SK-N-SH treated with all-trans-retinoic acid at 6 μM for 48 hours (cell line): ENCODE measurements at regions not wholly inside any gene's neighbourhood (a gene's known extent, or its start where the extent isn't known, plus 50 kb on each side); places are given as distances from the start of the nearest gene placed in this dataset.

Experiments
- ATAC-seq: fragments of 200-7000 bp; cut with Tn5 transposase; 3 replicates; pipeline ENCODE4 v1.9.1; 2020; ENCODE audit warnings: mild to moderate bottlenecking, moderate library complexity
- ARNTL ChIP-seq: fragments of 450-650 bp; formaldehyde crosslinking; IDR thresholded peaks from 2 replicates; pipeline ENCODE4 v1.5.0; 2020; ENCODE audit warnings: low read depth, mild to moderate bottlenecking, moderate library complexity, borderline replicate concordance
- CSDC2 ChIP-seq: fragments of 250-450 bp; sonication (Bioruptor Pico); IDR thresholded peaks from 2 replicates; pipeline ENCODE4 v1.5.0; 2020; ENCODE audit warnings: mild to moderate bottlenecking, moderate library complexity
- ESRRG ChIP-seq: fragments of 250-450 bp; sonication (Bioruptor Pico); IDR thresholded peaks from 2 replicates; pipeline ENCODE4 v1.6.1; 2021; ENCODE audit warnings: mild to moderate bottlenecking
- GLIS3 ChIP-seq: fragments of 250-450 bp; sonication (Bioruptor Pico); IDR thresholded peaks from 2 replicates; pipeline ENCODE4 v1.5.0; 2020; ENCODE audit warnings: mild to moderate bottlenecking, moderate library complexity
- ISL1 ChIP-seq: fragments of 250-450 bp; sonication (Bioruptor Pico); IDR thresholded peaks from 2 replicates; pipeline ENCODE4 v2.1.2; 2022; ENCODE audit warnings: mild to moderate bottlenecking, moderate library complexity
- PATZ1 ChIP-seq: fragments of 250-450 bp; sonication (Bioruptor Pico); IDR thresholded peaks from 2 replicates; pipeline ENCODE4 v1.8.0; 2020; ENCODE audit warnings: mild to moderate bottlenecking, moderate library complexity, borderline replicate concordance
- PPARA ChIP-seq: fragments of 250-450 bp; sonication (Bioruptor Pico); IDR thresholded peaks from 2 replicates; pipeline ENCODE4 v1.5.0; 2020; ENCODE audit warnings: mild to moderate bottlenecking, borderline replicate concordance
- RARB ChIP-seq: fragments of 250-450 bp; sonication (Bioruptor Pico); IDR thresholded peaks from 2 replicates; pipeline ENCODE4 v1.8.0; 2021; ENCODE audit warnings: mild to moderate bottlenecking, moderate library complexity
- SNAI2 ChIP-seq: fragments of 250-450 bp; sonication (Bioruptor Pico); IDR thresholded peaks from 2 replicates; pipeline ENCODE4 v1.5.0; 2020; ENCODE audit warnings: mild to moderate bottlenecking, moderate library complexity
- TCF4 ChIP-seq: fragments of 250-450 bp; sonication (Bioruptor Pico); IDR thresholded peaks from 2 replicates; pipeline ENCODE4 v1.8.0; 2021; ENCODE audit warnings: mild to moderate bottlenecking, moderate library complexity, borderline replicate concordance
- TOX ChIP-seq: fragments of 250-450 bp; sonication (Bioruptor Pico); IDR thresholded peaks from 2 replicates; pipeline ENCODE4 v1.8.0; 2021; ENCODE audit warnings: mild to moderate bottlenecking, moderate library complexity, borderline replicate concordance
- ZC3H10 ChIP-seq: fragments of 250-450 bp; sonication (Bioruptor Pico); IDR thresholded peaks from 2 replicates; pipeline ENCODE4 v1.5.1; 2021; ENCODE audit warnings: mild to moderate bottlenecking, moderate library complexity
- ZFP3 ChIP-seq: fragments of 250-450 bp; sonication (Bioruptor Pico); IDR thresholded peaks from 2 replicates; pipeline ENCODE4 v1.5.0; 2020; ENCODE audit warnings: mild to moderate bottlenecking, moderate library complexity
- ZFP30 ChIP-seq: fragments of 450-650 bp; formaldehyde crosslinking; IDR thresholded peaks from 2 replicates; pipeline ENCODE4 v1.5.0; 2022; ENCODE audit warnings: mild to moderate bottlenecking, moderate library complexity
- ZNF565 ChIP-seq: fragments of 450-650 bp; formaldehyde crosslinking; conservative IDR thresholded peaks from 2 replicates; pipeline ENCODE4 v1.5.0; 2020; ENCODE audit warnings: low read depth, mild to moderate bottlenecking, moderate library complexity
- ZNF8 ChIP-seq: fragments of 450-650 bp; formaldehyde crosslinking; IDR thresholded peaks from 2 replicates; pipeline ENCODE4 v1.5.0; 2020; ENCODE audit warnings: mild to moderate bottlenecking, moderate library complexity
- TF ChIP-seq, protein P1 (sequence below): fragments of 250-450 bp; sonication (Bioruptor Pico); IDR thresholded peaks from 2 replicates; pipeline ENCODE4 v1.5.0; 2020; ENCODE audit warnings: mild to moderate bottlenecking, moderate library complexity
- TF ChIP-seq, protein P2 (sequence below): fragments of 250-450 bp; sonication (Bioruptor Pico); IDR thresholded peaks from 2 replicates; pipeline ENCODE4 v1.5.1; 2021; ENCODE audit warnings: mild to moderate bottlenecking, moderate library complexity

- no peak for ATAC-seq
- TF ChIP-seq, protein P1, sequence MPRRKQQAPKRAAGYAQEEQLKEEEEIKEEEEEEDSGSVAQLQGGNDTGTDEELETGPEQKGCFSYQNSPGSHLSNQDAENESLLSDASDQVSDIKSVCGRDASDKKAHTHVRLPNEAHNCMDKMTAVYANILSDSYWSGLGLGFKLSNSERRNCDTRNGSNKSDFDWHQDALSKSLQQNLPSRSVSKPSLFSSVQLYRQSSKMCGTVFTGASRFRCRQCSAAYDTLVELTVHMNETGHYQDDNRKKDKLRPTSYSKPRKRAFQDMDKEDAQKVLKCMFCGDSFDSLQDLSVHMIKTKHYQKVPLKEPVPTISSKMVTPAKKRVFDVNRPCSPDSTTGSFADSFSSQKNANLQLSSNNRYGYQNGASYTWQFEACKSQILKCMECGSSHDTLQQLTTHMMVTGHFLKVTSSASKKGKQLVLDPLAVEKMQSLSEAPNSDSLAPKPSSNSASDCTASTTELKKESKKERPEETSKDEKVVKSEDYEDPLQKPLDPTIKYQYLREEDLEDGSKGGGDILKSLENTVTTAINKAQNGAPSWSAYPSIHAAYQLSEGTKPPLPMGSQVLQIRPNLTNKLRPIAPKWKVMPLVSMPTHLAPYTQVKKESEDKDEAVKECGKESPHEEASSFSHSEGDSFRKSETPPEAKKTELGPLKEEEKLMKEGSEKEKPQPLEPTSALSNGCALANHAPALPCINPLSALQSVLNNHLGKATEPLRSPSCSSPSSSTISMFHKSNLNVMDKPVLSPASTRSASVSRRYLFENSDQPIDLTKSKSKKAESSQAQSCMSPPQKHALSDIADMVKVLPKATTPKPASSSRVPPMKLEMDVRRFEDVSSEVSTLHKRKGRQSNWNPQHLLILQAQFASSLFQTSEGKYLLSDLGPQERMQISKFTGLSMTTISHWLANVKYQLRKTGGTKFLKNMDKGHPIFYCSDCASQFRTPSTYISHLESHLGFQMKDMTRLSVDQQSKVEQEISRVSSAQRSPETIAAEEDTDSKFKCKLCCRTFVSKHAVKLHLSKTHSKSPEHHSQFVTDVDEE (CRISPR knock-in tag): no peak
- TF ChIP-seq ESRRG (CRISPR knock-in tag): no peak
- no peak for TF ChIP-seq SNAI2
- TF ChIP-seq, protein P2, sequence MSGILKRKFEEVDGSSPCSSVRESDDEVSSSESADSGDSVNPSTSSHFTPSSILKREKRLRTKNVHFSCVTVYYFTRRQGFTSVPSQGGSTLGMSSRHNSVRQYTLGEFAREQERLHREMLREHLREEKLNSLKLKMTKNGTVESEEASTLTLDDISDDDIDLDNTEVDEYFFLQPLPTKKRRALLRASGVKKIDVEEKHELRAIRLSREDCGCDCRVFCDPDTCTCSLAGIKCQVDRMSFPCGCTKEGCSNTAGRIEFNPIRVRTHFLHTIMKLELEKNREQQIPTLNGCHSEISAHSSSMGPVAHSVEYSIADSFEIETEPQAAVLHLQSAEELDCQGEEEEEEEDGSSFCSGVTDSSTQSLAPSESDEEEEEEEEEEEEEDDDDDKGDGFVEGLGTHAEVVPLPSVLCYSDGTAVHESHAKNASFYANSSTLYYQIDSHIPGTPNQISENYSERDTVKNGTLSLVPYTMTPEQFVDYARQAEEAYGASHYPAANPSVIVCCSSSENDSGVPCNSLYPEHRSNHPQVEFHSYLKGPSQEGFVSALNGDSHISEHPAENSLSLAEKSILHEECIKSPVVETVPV: no peak
- no peak for TF ChIP-seq ISL1 (CRISPR knock-in tag)
- TF ChIP-seq ZFP30 (CRISPR knock-in tag): no peak
- TF ChIP-seq ZFP3 (CRISPR knock-in tag): no peak
- TF ChIP-seq RARB: no peak
- no peak for TF ChIP-seq ZNF8
- TF ChIP-seq CSDC2 (CRISPR knock-in tag): no peak
- TF ChIP-seq ZC3H10 (CRISPR knock-in tag): no peak
- no peak for TF ChIP-seq TOX (CRISPR knock-in tag)
- no peak for TF ChIP-seq GLIS3 (CRISPR knock-in tag)
- TF ChIP-seq PPARA (CRISPR knock-in tag): no peak
- TF ChIP-seq TCF4 (CRISPR knock-in tag): no peak
- TF ChIP-seq ZNF565 (CRISPR knock-in tag): no peak
Measured at GRCh38 chr21:23455676-23456075, 2151.6 kb downstream of the MRPL39 start.

GRCh38 chr21:23452384-23453083 is 2154.7 kb downstream of the MRPL39 start:
- TF ChIP-seq ZNF565 (CRISPR knock-in tag) (no peak), ZFP30 (CRISPR knock-in tag) (no peak), SNAI2 (no peak), ZC3H10 (CRISPR knock-in tag) (no peak), ISL1 (CRISPR knock-in tag) (no peak), CSDC2 (CRISPR knock-in tag) (no peak), ARNTL (CRISPR knock-in tag) (no peak)
- TF ChIP-seq, protein P2: no peak
- TF ChIP-seq, protein P1 (CRISPR knock-in tag): no peak
- ATAC-seq: no peak

DNA sequence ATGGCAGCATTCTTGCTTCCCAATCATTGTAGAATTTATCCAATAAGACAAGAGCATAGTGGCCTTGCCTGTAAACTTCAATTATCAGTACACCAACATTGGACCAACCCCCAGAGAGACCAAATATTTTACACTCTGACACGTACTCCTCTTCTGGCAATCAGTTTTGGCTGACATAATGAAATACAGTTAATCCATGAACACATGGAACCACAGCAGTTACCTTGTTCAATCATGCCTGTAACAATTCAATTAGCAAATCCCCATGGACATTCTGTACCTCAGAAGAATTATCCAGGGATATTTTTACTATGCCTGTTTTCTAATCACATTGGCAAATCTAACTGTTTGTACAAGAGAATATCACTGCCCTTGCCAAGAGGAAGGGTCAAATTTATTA is 2162.0 kb downstream of the MRPL39 start:
- no peak for ATAC-seq

More for the DNA sequence above, 2162.0 kb downstream of the MRPL39 start:
- TF ChIP-seq, protein P2: no peak
- TF ChIP-seq TCF4 (CRISPR knock-in tag) (no peak), PATZ1 (CRISPR knock-in tag) (no peak), ZNF565 (CRISPR knock-in tag) (no peak), GLIS3 (CRISPR knock-in tag) (no peak), CSDC2 (CRISPR knock-in tag) (no peak)
